GM12875 (cell line): ENCODE measurements at regions not wholly inside any gene's neighbourhood (a gene's known extent, or its start where the extent isn't known, plus 50 kb on each side); places are given as distances from the start of the nearest gene placed in this dataset.
"Not testable (repeated sequence)": the region's sequence is repeated elsewhere in the genome, so short reads cannot be mapped to it uniquely, and the experiment has no call there.

Source experiments
- H3K4me3 ChIP-seq: one replicate; pipeline ENCODE4 v1.5.1; 2011; ENCODE audit warnings: low read depth, low read length, control low read depth
- TF ChIP-seq, protein P1 (sequence below): IDR thresholded peaks from 2 replicates; pipeline ENCODE4 v1.5.1; 2011; ENCODE audit warnings: low read depth, mild to moderate bottlenecking, control low read depth, inconsistent platforms, low read length, moderate library complexity, borderline replicate concordance; ENCODE audit not compliant: insufficient read depth

DNA sequence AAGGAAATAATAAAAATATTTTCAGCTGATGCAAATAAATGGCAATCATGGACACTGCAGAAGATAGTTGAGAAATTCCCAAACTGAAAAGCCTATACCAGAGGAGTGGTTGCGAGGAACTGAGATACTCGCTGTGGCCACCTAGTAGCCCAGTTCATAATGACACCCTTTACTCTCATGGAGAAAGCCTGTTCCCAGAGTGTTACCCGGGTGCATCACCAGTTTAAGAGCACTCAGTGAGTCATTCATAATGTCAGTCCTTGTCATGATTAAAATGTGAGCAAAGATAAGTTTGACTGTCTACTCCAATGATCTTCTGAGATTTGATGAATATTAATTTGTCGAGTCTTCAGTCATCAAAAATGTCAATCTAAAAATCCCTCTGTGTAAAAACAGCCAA lies 138.4 kb upstream of the LRRC3B start:
- H3K4me3 ChIP-seq, result no peak overlapping the region
- TF ChIP-seq, protein P1, sequence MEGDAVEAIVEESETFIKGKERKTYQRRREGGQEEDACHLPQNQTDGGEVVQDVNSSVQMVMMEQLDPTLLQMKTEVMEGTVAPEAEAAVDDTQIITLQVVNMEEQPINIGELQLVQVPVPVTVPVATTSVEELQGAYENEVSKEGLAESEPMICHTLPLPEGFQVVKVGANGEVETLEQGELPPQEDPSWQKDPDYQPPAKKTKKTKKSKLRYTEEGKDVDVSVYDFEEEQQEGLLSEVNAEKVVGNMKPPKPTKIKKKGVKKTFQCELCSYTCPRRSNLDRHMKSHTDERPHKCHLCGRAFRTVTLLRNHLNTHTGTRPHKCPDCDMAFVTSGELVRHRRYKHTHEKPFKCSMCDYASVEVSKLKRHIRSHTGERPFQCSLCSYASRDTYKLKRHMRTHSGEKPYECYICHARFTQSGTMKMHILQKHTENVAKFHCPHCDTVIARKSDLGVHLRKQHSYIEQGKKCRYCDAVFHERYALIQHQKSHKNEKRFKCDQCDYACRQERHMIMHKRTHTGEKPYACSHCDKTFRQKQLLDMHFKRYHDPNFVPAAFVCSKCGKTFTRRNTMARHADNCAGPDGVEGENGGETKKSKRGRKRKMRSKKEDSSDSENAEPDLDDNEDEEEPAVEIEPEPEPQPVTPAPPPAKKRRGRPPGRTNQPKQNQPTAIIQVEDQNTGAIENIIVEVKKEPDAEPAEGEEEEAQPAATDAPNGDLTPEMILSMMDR, result no peak

DNA sequence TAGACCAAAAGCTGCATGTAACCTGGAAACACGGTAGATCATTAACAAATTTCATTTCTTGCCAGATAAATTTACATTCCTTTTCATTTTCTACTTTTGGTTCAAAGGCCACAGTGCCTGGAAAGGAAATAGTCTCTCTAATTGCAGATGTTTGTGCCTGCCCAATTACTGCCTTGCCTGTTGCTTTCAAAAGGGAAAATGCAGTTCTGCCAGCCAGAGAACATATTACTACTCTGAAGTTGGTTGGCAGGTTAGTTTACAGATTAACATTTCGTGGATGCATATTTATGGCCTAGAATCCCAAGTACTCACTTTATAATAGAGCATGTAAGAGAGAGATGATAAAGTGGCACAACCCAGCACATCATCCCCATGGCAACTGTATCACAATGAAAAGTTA lies 124.3 kb upstream of the LRRC3B start:
- TF ChIP-seq, protein P1, result no peak

DNA sequence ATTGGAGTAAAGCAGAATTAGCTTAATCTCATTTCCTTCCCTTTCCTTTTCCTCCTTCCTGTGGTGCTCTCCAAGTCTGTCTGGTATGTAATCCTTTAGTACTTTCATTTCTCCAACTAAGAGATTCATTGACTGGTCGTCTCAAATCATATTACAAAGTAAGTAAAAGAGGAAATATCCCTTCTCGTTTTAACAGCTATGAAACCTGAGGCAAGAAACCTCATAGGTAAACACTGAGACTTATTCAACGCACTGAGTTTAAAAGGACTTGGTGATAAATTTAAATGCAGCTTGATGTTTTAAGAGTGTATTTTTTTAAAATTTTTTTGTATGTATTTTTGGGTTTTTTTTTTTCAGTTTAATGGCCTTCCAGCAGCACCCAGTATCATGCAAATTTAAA lies 117.2 kb upstream of the LRRC3B start:
- TF ChIP-seq, protein P1, result no peak
- H3K4me3 ChIP-seq, result no peak overlapping the region

More for the DNA sequence above, 124.3 kb upstream of the LRRC3B start:
- no peak overlapping the region for H3K4me3 ChIP-seq

DNA sequence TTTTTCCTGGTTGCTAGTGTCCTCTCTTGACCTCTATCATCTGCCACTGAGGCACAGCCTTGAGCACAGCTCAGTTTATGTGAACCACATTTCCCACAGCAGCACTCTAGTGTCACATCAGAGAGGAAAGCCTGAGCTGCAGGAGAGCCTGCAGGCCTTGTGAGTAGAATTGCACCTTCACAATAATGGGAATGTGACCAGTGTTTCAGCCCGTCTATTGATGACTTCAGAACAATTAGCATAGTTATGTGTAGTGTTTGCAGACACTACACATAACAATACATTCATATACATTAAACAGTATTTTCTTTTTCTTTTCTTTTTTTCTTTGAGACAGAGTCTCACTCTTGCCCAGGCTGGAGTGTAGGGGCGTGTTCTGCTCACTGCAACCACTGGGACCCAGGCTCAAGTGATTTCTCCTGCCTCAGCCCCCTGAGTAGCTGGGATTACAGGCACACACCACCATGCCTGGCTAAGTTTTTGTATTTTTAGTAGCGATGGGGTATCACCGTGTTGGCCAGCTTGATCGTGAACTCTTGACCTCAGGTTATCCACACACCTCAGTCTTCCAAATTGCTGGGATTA lies 108.0 kb upstream of the LRRC3B start:
- H3K4me3 ChIP-seq, result not testable (repeated sequence)

DNA sequence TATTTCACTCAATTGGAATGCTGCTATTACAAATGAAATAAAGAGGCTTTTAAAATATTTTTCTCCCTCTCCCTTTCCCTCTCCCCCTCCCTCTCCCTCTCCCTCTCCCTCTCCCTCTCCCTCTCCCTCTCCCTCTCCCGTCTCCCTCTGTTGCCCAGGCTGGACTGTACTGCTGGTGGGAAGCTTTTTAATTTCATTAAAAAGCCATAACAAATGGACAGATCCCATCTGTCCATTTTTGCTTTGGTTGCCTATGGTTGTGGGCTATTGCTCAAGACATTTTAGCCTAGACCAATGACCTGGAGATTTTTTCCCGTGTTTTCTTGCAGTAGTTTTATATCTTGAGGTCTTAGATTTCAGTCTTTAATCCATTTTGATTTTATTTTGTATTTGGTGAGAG lies 107.2 kb upstream of the LRRC3B start:
- H3K4me3 ChIP-seq, result no peak overlapping the region
- TF ChIP-seq, protein P1, result no peak

DNA sequence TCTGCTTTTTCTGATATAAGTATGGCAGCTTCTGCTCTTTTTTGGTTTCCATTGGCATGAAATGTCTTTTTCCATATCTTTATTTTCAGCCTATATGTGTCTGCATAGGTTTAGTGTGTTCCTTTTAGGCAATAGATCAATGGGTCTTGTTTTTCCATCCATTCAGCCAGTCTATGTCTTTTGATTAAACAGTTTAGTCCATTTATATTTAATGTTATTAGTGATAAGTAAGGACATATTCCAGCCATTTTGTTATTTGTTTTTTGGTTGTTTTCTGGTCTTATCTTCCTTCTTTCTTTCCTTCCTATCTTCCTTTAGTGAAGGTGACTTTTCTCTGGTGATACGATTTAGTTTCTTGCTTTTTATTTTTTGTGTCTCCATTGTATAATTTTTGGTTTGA lies 101.3 kb upstream of the LRRC3B start:
- TF ChIP-seq, protein P1, result no peak
- no peak overlapping the region for H3K4me3 ChIP-seq

DNA sequence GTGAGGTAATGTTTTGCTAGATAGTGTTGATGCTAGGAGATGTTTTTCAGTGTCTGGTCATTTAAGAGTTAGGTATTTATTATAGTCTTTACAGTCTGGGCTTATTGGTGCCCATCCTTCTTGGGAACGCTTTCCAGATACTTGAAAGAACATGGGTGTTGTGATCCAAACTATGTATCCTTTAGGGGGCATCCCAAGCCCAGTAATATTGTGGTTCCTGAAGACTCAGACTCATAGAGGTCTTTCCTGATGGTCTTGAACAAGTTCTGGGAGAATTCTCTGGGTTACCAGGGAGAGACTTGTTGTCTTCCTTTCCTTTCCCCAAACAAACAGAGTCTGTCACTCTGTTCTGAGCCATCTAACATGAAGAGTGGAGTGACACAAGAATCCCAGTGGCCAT lies 99.7 kb upstream of the LRRC3B start:
- no peak overlapping the region for H3K4me3 ChIP-seq
- TF ChIP-seq, protein P1, result no peak

DNA sequence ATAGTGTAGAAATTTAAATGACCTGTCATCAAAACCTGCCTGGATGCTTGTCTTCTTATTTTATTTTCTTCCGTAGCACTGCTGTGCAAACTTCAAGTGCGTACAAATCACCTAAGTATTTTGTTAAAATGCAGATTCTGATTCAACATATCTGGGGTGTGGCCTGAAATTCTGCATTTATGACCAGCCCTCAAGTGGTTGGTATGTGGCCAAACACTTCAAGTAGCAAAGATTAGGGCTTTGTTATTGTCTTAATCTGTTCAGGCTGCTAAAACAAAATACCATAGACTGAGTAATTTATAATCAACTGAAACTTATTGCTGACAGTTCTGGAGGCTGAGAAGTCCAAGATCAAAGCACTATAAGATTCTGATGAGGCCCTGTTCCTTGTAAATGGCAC lies 97.6 kb upstream of the LRRC3B start:
- TF ChIP-seq, protein P1, result no peak

More for the DNA sequence above, 97.6 kb upstream of the LRRC3B start:
- no peak overlapping the region for H3K4me3 ChIP-seq
